Heart left ventricle (tissue), 13 donors: ENCODE measurements at regions not wholly inside any gene's neighbourhood (a gene's known extent, or its start where the extent isn't known, plus 50 kb on each side); places are given as distances from the start of the nearest gene placed in this dataset.

Source experiments
- POLR2A ChIP-seq, 2 donors: fragments of 450-650 bp; IDR thresholded peaks; one replicate each; pipeline ENCODE4 v1.6.1; 2017; ENCODE audit warnings: antibody characterized with exemption in 2 of 2, mild to moderate bottlenecking in 2 of 2, moderate library complexity in 2 of 2
- TF ChIP-seq, protein P1 (sequence below), 12 donors: fragments of 200-600 bp; sonication (generic) in 4 of 12; IDR thresholded peaks; one replicate each; pipeline versions ENCODE4 v1.5.0 to v1.8.0; 2018 to 2022; ENCODE audit warnings: antibody characterized with exemption in 12 of 12, mild to moderate bottlenecking in 5 of 12
- donor health status: ischemic (EF 13 %, LVEDD 7.1; RV severe dilation, severe dysfunction).
- donor health status: DM: no; HTN: yes; CAD: no.
- donor health status: DM: no; HTN: no; CAD: no.
- donor health status: ischemic (EF 25% LVEDD 6.9; RV normal size, moderate dysfunction).
- donor health status: ischemic (EF 25% LVEDD 5.7; RV mildly dilated, moderate dysfunction).
- donor health status: ischemic (EF 35%, LVEDD 5.7; RV mildly dilated, moderate dysfunction).
- donor health status: nonischemic (EF 11% LVEDD 7.7; RV severe dilation, severe dysfunction).
- donor health status: DM: yes; HTN: yes; CAD: no.
- donor health status: PGD.
- donor health status: ischemic (EF 29% LVEDD 5.4; RV normal size, mild dysfunction).
- donor health status: nonischemic (EF 23%, LVEDD 6.1; RV moderate dilation, normal function).

GRCh38 chr4:34972189-34972588, 1272.1 kb downstream of the ARAP2 start:
- TF ChIP-seq, protein P1, sequence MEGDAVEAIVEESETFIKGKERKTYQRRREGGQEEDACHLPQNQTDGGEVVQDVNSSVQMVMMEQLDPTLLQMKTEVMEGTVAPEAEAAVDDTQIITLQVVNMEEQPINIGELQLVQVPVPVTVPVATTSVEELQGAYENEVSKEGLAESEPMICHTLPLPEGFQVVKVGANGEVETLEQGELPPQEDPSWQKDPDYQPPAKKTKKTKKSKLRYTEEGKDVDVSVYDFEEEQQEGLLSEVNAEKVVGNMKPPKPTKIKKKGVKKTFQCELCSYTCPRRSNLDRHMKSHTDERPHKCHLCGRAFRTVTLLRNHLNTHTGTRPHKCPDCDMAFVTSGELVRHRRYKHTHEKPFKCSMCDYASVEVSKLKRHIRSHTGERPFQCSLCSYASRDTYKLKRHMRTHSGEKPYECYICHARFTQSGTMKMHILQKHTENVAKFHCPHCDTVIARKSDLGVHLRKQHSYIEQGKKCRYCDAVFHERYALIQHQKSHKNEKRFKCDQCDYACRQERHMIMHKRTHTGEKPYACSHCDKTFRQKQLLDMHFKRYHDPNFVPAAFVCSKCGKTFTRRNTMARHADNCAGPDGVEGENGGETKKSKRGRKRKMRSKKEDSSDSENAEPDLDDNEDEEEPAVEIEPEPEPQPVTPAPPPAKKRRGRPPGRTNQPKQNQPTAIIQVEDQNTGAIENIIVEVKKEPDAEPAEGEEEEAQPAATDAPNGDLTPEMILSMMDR (IDR thresholded peaks at IDR 0.05) = no peak
- no peak for TF ChIP-seq POLR2A (IDR thresholded peaks at IDR 0.05)
